ENCODE measurements at regions not wholly inside any gene's neighbourhood (a gene's known extent, or its start where the extent isn't known, plus 50 kb on each side); places are given as distances from the start of the nearest gene placed in this dataset.

DNA sequence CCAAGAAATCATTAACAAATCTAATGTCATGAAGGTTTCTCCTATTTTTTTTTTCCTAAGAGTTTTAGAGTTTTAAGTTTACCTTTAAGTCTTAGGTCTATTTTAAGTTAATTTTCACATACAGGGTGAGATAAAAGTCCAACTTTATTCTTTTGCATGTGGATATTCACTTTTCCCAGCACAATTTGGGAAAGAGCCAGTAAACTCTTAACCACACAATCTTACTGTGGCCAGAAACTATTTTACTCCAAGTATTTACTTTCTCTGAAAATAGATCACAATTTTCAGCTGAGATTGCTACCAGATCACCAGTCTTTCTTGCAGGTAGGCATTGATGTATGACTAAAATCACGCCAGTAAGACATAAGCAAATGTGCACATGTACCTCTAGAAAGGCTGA, 728.5 kb downstream of the TNS3 start:
- TF ChIP-seq POLR2A (IDR thresholded peaks at IDR 0.05): no peak
- TF ChIP-seq, protein P1, sequence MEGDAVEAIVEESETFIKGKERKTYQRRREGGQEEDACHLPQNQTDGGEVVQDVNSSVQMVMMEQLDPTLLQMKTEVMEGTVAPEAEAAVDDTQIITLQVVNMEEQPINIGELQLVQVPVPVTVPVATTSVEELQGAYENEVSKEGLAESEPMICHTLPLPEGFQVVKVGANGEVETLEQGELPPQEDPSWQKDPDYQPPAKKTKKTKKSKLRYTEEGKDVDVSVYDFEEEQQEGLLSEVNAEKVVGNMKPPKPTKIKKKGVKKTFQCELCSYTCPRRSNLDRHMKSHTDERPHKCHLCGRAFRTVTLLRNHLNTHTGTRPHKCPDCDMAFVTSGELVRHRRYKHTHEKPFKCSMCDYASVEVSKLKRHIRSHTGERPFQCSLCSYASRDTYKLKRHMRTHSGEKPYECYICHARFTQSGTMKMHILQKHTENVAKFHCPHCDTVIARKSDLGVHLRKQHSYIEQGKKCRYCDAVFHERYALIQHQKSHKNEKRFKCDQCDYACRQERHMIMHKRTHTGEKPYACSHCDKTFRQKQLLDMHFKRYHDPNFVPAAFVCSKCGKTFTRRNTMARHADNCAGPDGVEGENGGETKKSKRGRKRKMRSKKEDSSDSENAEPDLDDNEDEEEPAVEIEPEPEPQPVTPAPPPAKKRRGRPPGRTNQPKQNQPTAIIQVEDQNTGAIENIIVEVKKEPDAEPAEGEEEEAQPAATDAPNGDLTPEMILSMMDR (IDR thresholded peaks at IDR 0.05): no peak
